ENCODE measurements at regions not wholly inside any gene's neighbourhood (a gene's known extent, or its start where the extent isn't known, plus 50 kb on each side); places are given as distances from the start of the nearest gene placed in this dataset.

GRCh38 chr6:3983778-3984177 lies 95.2 kb downstream of the FAM217A start:
- TF ChIP-seq POLR2A (IDR thresholded peaks at IDR 0.05): no peak
- TF ChIP-seq, protein P1, sequence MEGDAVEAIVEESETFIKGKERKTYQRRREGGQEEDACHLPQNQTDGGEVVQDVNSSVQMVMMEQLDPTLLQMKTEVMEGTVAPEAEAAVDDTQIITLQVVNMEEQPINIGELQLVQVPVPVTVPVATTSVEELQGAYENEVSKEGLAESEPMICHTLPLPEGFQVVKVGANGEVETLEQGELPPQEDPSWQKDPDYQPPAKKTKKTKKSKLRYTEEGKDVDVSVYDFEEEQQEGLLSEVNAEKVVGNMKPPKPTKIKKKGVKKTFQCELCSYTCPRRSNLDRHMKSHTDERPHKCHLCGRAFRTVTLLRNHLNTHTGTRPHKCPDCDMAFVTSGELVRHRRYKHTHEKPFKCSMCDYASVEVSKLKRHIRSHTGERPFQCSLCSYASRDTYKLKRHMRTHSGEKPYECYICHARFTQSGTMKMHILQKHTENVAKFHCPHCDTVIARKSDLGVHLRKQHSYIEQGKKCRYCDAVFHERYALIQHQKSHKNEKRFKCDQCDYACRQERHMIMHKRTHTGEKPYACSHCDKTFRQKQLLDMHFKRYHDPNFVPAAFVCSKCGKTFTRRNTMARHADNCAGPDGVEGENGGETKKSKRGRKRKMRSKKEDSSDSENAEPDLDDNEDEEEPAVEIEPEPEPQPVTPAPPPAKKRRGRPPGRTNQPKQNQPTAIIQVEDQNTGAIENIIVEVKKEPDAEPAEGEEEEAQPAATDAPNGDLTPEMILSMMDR (IDR thresholded peaks at IDR 0.05): no peak

Measured in transverse colon (tissue), 3 donors.